Tibial nerve (tissue), 4 donors: ENCODE measurements at regions not wholly inside any gene's neighbourhood (a gene's known extent, or its start where the extent isn't known, plus 50 kb on each side); places are given as distances from the start of the nearest gene placed in this dataset.

Experiments used
- DNase-seq, 2 donors: peaks; one replicate each; pipeline ENCODE4 v3.0.0-alpha.2; 2019; ENCODE audit warnings: low spot score in 2 of 2
- H3K27ac ChIP-seq, 4 donors: fragments of 200-600 bp; sonication (generic) in 3 of 4; one replicate each; pipeline ENCODE4 v1.5.1; 2017 to 2019; ENCODE audit warnings: mild to moderate bottlenecking in 1 of 4
- H3K27me3 ChIP-seq, 2 donors: fragments of 200-600 bp; sonication (generic) in 1 of 2; one replicate each; pipeline versions ENCODE4 v1.5.1 to v1.6.0; 2017 to 2019
- H3K36me3 ChIP-seq, 3 donors: fragments of 200-600 bp; sonication (generic); one replicate each; pipeline ENCODE4 v1.5.1; 2018 to 2019
- H3K4me1 ChIP-seq, 4 donors: fragments of 200-600 bp; sonication (generic) in 3 of 4; one replicate each; pipeline ENCODE4 v1.5.1; 2017 to 2019
- H3K4me3 ChIP-seq, 4 donors: fragments of 200-600 bp; sonication (generic) in 3 of 4; one replicate each; pipeline ENCODE4 v1.5.1; 2017 to 2019; ENCODE audit warnings: mild to moderate bottlenecking in 1 of 4, moderate library complexity in 1 of 4
- H3K9me3 ChIP-seq, 4 donors: fragments of 200-600 bp; sonication (generic) in 3 of 4; one replicate each; pipeline ENCODE4 v1.5.1; 2017 to 2019
- CTCF ChIP-seq, 5 experiments: fragments of 200-600 bp in 3 of 5; fragments of 450-650 bp in 2 of 5; sonication (generic) in 3 of 5; IDR thresholded peaks; one replicate each; pipeline ENCODE4 v1.5.1; 2016 to 2019; ENCODE audit warnings: antibody characterized with exemption in 5 of 5, mild to moderate bottlenecking in 3 of 5, moderate library complexity in 2 of 5
- EP300 ChIP-seq, 2 donors: sonication (generic); formaldehyde crosslinking; IDR thresholded peaks; one replicate each; pipeline ENCODE4 v1.6.1; 2017; ENCODE audit warnings: antibody characterized with exemption in 2 of 2, mild to moderate bottlenecking in 1 of 2
- POLR2A ChIP-seq, 2 donors: fragments of 450-650 bp; IDR thresholded peaks; one replicate each; pipeline ENCODE4 v1.6.1; 2017; ENCODE audit warnings: antibody characterized with exemption in 2 of 2, mild to moderate bottlenecking in 2 of 2, moderate library complexity in 2 of 2
- WGBS, 2 donors: methylation state at CpG; one replicate each; pipeline ENCODE4 v1.1.5; 2018; 5-methylcytosine and 5-hydroxymethylcytosine counted together

DNA sequence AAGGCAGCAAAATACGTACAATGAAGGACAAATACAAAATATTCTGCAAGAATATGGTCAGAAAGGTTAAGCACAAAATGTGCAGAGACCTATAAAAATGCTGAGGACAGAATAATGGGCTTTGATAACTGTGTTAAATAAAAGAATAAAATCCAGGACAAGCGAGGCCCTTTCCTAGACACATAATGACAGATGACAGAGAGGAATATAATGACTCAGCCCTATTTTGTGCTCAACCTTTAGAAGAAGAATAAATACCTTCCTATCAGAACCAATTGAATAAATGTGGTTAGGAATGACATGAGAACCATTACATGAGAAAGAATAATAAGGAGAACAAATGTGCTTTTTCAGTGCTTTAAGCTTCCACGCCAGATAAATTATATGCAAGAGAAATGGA, 178.0 kb downstream of the TEX13C start:
- Histone ChIP-seq H3K27me3 (no peaks in the 10 kb centered on the region), H3K4me1 (no peaks in the 10 kb centered on the region), H3K27ac (no peak overlapping the region), H3K4me3 (no peak overlapping the region), H3K9me3 (no peaks in the 10 kb centered on the region), H3K36me3 (no peaks in the 10 kb centered on the region)
- no peak for TF ChIP-seq POLR2A (IDR thresholded peaks at IDR 0.05)
- TF ChIP-seq EP300 (IDR thresholded peaks at IDR 0.05), result no peak
- TF ChIP-seq CTCF (IDR thresholded peaks at IDR 0.05), result no peak
- WGBS, 2 donors, result 67 to 74% methylated on average over 3 of the region's 3 CpGs
- DNase-seq, result no peak

DNA sequence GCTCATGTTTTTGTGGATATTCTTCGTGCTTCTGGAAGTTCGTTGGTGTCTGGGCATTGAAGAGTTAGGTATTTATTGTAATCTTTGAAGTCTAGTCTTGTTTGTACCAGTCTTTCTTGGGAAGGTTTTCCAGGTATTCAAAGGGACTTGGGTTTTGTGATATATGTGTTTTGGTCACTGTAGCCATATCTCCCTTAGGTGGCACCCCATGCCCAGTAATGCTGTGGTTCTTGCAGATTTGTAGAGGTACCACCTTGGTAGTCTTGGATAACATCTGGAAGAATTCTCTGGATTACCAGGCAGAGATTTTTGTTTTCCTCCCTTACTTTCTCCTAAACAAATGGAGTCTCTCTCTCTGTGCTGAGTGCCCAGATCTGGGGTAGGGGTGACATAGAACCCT, 184.1 kb downstream of the TEX13C start:
- TF ChIP-seq EP300 (IDR thresholded peaks at IDR 0.05), result no peak
- TF ChIP-seq POLR2A (IDR thresholded peaks at IDR 0.05), result no peak
- TF ChIP-seq CTCF (IDR thresholded peaks at IDR 0.05), result no peak
- no peaks in the 10 kb centered on the region for H3K27me3 ChIP-seq
- WGBS, 2 donors, result 51 to 89% methylated on average over 2 of the region's 2 CpGs
- H3K4me3 ChIP-seq, result no peak overlapping the region
- H3K9me3 ChIP-seq, result no peaks in the 10 kb centered on the region
- H3K4me1 ChIP-seq, result no peaks in the 10 kb centered on the region
- no peak for DNase-seq
- no peaks in the 10 kb centered on the region for H3K36me3 ChIP-seq
- no peak overlapping the region for H3K27ac ChIP-seq

DNA sequence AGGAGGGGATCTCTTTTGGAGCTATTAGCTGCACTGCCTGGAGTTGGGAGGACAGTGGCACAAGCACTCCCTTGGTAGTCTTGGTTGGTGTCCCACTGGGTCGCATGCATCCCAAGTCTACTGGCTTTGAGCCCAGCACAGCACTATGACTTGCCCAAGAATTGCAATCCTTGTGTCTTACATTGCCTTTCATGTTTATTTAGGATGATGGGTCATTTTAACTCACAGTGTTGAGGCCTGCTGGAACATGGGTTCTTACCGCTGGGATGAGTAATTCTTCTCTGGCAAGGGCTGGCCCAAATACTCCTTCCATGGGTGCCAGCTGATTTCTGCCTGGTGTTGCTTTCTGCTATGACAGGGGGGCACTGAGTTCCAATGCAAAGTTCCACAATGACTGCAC, 185.5 kb downstream of the TEX13C start:
- H3K27me3 ChIP-seq, result no peaks in the 10 kb centered on the region
- no peaks in the 10 kb centered on the region for H3K36me3 ChIP-seq
- DNase-seq, result no peak
- 89 to 100% methylated on average over 1 to 2 of the region's 2 CpGs for WGBS, 2 donors
- no peaks in the 10 kb centered on the region for H3K4me1 ChIP-seq
- H3K9me3 ChIP-seq, result no peaks in the 10 kb centered on the region
- no peak for TF ChIP-seq POLR2A (IDR thresholded peaks at IDR 0.05)
- TF ChIP-seq CTCF (IDR thresholded peaks at IDR 0.05), result no peak
- no peak for TF ChIP-seq EP300 (IDR thresholded peaks at IDR 0.05)
- no peak overlapping the region for H3K27ac ChIP-seq
- no peak overlapping the region for H3K4me3 ChIP-seq

- Histone ChIP-seq H3K36me3 (no peaks in the 10 kb centered on the region), H3K4me3 (no peak overlapping the region), H3K27me3 (no peaks in the 10 kb centered on the region), H3K9me3 (no peaks in the 10 kb centered on the region), H3K4me1 (no peaks in the 10 kb centered on the region), H3K27ac (no peak overlapping the region)
- 97 to 100% methylated on average over 1 of the region's 1 CpG for WGBS, 2 donors
- DNase-seq, result no peak
- TF ChIP-seq EP300 (IDR thresholded peaks at IDR 0.05) (no peak), CTCF (IDR thresholded peaks at IDR 0.05) (no peak), POLR2A (IDR thresholded peaks at IDR 0.05) (no peak)
Measured at GRCh38 chrX:125507119-125507518, 187.4 kb downstream of the TEX13C start.

GRCh38 chrX:125520029-125520428, 200.4 kb downstream of the TEX13C start:
- Histone ChIP-seq H3K9me3 (no peaks in the 10 kb centered on the region), H3K27ac (no peak overlapping the region), H3K27me3 (no peaks in the 10 kb centered on the region), H3K4me1 (no peaks in the 10 kb centered on the region), H3K4me3 (no peak overlapping the region), H3K36me3 (no peaks in the 10 kb centered on the region)
- TF ChIP-seq CTCF (IDR thresholded peaks at IDR 0.05) (no peak), POLR2A (IDR thresholded peaks at IDR 0.05) (no peak), EP300 (IDR thresholded peaks at IDR 0.05) (no peak)
- DNase-seq, result no peak
- WGBS, 2 donors, result 47 to 53% methylated on average over 1 of the region's 1 CpG
